ENCODE measurements at regions not wholly inside any gene's neighbourhood (a gene's known extent, or its start where the extent isn't known, plus 50 kb on each side); places are given as distances from the start of the nearest gene placed in this dataset.

DNA sequence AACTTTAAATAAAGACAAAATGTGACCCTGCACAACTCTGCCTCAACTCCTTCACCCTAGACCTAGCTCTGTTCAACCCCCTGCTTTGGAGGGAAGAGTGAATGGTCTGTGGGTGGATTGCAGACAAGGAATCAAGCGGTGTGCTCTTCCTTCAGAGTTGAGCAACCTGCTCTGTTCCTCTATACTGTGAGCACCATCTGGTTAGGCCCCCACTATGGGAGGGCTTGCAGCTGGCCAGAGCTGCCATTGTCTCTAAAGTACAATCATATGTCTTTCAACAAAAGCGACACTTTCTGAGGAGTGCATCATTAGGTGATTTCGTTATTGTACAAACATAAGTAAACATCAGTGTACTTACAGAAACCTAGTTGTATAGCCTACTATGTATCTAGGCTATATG, 406.1 kb upstream of the MARCKS start (continued):
- TF ChIP-seq, protein P1, sequence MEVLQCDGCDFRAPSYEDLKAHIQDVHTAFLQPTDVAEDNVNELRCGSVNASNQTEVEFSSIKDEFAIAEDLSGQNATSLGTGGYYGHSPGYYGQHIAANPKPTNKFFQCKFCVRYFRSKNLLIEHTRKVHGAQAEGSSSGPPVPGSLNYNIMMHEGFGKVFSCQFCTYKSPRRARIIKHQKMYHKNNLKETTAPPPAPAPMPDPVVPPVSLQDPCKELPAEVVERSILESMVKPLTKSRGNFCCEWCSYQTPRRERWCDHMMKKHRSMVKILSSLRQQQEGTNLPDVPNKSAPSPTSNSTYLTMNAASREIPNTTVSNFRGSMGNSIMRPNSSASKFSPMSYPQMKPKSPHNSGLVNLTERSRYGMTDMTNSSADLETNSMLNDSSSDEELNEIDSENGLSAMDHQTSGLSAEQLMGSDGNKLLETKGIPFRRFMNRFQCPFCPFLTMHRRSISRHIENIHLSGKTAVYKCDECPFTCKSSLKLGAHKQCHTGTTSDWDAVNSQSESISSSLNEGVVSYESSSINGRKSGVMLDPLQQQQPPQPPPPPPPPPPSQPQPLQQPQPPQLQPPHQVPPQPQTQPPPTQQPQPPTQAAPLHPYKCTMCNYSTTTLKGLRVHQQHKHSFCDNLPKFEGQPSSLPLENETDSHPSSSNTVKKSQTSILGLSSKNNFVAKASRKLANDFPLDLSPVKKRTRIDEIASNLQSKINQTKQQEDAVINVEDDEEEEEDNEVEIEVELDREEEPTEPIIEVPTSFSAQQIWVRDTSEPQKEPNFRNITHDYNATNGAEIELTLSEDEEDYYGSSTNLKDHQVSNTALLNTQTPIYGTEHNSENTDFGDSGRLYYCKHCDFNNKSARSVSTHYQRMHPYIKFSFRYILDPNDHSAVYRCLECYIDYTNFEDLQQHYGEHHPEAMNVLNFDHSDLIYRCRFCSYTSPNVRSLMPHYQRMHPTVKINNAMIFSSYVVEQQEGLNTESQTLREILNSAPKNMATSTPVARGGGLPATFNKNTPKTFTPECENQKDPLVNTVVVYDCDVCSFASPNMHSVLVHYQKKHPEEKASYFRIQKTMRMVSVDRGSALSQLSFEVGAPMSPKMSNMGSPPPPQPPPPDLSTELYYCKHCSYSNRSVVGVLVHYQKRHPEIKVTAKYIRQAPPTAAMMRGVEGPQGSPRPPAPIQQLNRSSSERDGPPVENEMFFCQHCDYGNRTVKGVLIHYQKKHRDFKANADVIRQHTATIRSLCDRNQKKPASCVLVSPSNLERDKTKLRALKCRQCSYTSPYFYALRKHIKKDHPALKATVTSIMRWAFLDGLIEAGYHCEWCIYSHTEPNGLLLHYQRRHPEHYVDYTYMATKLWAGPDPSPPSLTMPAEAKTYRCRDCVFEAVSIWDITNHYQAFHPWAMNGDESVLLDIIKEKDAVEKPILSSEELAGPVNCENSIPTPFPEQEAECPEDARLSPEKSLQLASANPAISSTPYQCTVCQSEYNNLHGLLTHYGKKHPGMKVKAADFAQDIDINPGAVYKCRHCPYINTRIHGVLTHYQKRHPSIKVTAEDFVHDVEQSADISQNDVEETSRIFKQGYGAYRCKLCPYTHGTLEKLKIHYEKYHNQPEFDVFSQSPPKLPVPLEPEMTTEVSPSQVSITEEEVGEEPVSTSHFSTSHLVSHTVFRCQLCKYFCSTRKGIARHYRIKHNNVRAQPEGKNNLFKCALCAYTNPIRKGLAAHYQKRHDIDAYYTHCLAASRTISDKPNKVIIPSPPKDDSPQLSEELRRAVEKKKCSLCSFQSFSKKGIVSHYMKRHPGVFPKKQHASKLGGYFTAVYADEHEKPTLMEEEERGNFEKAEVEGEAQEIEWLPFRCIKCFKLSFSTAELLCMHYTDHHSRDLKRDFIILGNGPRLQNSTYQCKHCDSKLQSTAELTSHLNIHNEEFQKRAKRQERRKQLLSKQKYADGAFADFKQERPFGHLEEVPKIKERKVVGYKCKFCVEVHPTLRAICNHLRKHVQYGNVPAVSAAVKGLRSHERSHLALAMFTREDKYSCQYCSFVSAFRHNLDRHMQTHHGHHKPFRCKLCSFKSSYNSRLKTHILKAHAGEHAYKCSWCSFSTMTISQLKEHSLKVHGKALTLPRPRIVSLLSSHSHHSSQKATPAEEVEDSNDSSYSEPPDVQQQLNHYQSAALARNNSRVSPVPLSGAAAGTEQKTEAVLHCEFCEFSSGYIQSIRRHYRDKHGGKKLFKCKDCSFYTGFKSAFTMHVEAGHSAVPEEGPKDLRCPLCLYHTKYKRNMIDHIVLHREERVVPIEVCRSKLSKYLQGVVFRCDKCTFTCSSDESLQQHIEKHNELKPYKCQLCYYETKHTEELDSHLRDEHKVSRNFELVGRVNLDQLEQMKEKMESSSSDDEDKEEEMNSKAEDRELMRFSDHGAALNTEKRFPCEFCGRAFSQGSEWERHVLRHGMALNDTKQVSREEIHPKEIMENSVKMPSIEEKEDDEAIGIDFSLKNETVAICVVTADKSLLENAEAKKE (CRISPR knock-in tag; IDR thresholded peaks at IDR 0.05): no peak
- TF ChIP-seq ZNF331 (CRISPR knock-in tag; IDR thresholded peaks at IDR 0.05; ENCODE audit: low read depth) (no peak), EZH2 (IDR thresholded peaks at IDR 0.05; ENCODE audit: low read depth, unreplicated experiment) (no peak)
- TF ChIP-seq, protein P2, sequence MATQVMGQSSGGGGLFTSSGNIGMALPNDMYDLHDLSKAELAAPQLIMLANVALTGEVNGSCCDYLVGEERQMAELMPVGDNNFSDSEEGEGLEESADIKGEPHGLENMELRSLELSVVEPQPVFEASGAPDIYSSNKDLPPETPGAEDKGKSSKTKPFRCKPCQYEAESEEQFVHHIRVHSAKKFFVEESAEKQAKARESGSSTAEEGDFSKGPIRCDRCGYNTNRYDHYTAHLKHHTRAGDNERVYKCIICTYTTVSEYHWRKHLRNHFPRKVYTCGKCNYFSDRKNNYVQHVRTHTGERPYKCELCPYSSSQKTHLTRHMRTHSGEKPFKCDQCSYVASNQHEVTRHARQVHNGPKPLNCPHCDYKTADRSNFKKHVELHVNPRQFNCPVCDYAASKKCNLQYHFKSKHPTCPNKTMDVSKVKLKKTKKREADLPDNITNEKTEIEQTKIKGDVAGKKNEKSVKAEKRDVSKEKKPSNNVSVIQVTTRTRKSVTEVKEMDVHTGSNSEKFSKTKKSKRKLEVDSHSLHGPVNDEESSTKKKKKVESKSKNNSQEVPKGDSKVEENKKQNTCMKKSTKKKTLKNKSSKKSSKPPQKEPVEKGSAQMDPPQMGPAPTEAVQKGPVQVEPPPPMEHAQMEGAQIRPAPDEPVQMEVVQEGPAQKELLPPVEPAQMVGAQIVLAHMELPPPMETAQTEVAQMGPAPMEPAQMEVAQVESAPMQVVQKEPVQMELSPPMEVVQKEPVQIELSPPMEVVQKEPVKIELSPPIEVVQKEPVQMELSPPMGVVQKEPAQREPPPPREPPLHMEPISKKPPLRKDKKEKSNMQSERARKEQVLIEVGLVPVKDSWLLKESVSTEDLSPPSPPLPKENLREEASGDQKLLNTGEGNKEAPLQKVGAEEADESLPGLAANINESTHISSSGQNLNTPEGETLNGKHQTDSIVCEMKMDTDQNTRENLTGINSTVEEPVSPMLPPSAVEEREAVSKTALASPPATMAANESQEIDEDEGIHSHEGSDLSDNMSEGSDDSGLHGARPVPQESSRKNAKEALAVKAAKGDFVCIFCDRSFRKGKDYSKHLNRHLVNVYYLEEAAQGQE (IDR thresholded peaks at IDR 0.05; ENCODE audit: unreplicated experiment): no peak

DNA sequence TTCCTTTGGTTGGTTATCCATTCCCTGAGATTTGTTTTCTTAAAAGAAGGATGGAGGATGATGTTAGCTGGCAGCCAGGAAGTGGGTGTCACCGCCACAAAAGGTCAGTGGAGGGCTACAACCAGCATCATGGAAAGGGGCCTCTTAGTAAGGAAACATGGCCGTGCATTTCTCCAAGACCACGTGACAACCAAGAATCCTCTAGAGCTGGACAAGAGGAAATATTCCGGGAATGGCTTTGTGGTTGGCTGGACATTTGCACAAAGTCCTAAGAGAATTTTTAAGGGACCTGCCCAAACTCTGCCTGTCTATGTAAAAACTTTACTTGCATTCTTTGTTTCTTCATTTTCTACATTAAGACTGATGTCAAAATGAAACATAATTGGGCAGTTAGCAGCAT, 399.9 kb upstream of the MARCKS start:
- 0 out of 2 replicates have a peak, but pooled peaks cover 3% of the 10 kb centered on the region for H3K9me2 ChIP-seq (ENCODE audit: insufficient read depth)
- no peak overlapping the region for H3K27ac ChIP-seq (ENCODE audit: low read depth)
- H3K36me3 ChIP-seq (ENCODE audit: insufficient read depth): no peaks in the 10 kb centered on the region
- Mint-ChIP-seq H3K27ac (no peak overlapping the region), H3K4me3 (no peak overlapping the region), H3K27me3 (ENCODE audit: insufficient read depth, low read depth, poor library complexity) (no peaks in the 10 kb centered on the region), H3K9me3 (no peaks in the 10 kb centered on the region), H3K4me1 (peaks cover 4% of the 10 kb centered on the region), H3K36me3 (ENCODE audit: low read depth) (no peaks in the 10 kb centered on the region)
- DNase-seq (ENCODE audit: low spot score) (no peak), ATAC-seq (no peak)
- no peak overlapping the region for H3K4me3 ChIP-seq
- no peaks in the 10 kb centered on the region for H3K79me2 ChIP-seq (replicated peaks; ENCODE audit: insufficient read depth)
- no peak overlapping the region for H2AFZ ChIP-seq
- H3K27me3 ChIP-seq (ENCODE audit: insufficient read depth): no peaks in the 10 kb centered on the region
- no peak for TF ChIP-seq STAT1 (IDR thresholded peaks at IDR 0.05; ENCODE audit: unreplicated experiment)
- H3F3A ChIP-seq (replicated peaks; ENCODE audit: low read depth): no peaks in the 10 kb centered on the region
- H4K20me1 ChIP-seq (replicated peaks; ENCODE audit: insufficient read depth): no peaks in the 10 kb centered on the region
- no peaks in the 10 kb centered on the region for H3K4me1 ChIP-seq (ENCODE audit: insufficient read depth)
- no peak overlapping the region for H3K4me2 ChIP-seq
